ENCODE measurements at regions not wholly inside any gene's neighbourhood (a gene's known extent, or its start where the extent isn't known, plus 50 kb on each side); places are given as distances from the start of the nearest gene placed in this dataset.
"Not testable (repeated sequence)": the region's sequence is repeated elsewhere in the genome, so short reads cannot be mapped to it uniquely, and the experiment has no call there.

GRCh38 chr5:69011910-69012309, 81.9 kb upstream of the SLC30A5 start:
- H3K4me3 ChIP-seq (ENCODE audit: low read length in 3 of 3): no peak overlapping the region
- no peaks in the 10 kb centered on the region for H3K27me3 ChIP-seq (ENCODE audit: control insufficient read depth in 3 of 3, insufficient read depth in 3 of 3, low read length in 3 of 3)
- no peak overlapping the region for H3K27ac ChIP-seq (ENCODE audit: low read depth, low read length)
- H3K9me3 ChIP-seq (ENCODE audit: control insufficient read depth in 3 of 3, low read length in 3 of 3): no peaks in the 10 kb centered on the region
- no peaks in the 10 kb centered on the region for H3K36me3 ChIP-seq (ENCODE audit: control insufficient read depth in 3 of 3, insufficient read depth in 3 of 3, low read length in 3 of 3)
- no peak overlapping the region for H3K9ac ChIP-seq (ENCODE audit: low read depth in 1 of 3, low read length in 3 of 3)
- H3K4me1 ChIP-seq (ENCODE audit: control insufficient read depth in 3 of 3, insufficient read depth in 3 of 3, low read length in 3 of 3): no peaks in the 10 kb centered on the region

- no peaks in the 10 kb centered on the region for H3K9me3 ChIP-seq (ENCODE audit: control insufficient read depth in 3 of 3, low read length in 3 of 3)
- no peak overlapping the region for H3K9ac ChIP-seq (ENCODE audit: low read depth in 1 of 3, low read length in 3 of 3)
- no peaks in the 10 kb centered on the region for H3K36me3 ChIP-seq (ENCODE audit: control insufficient read depth in 3 of 3, insufficient read depth in 3 of 3, low read length in 3 of 3)
- no peaks in the 10 kb centered on the region for H3K4me1 ChIP-seq (ENCODE audit: control insufficient read depth in 3 of 3, insufficient read depth in 3 of 3, low read length in 3 of 3)
- no peaks in the 10 kb centered on the region for H3K27me3 ChIP-seq (ENCODE audit: control insufficient read depth in 3 of 3, insufficient read depth in 3 of 3, low read length in 3 of 3)
- no peak overlapping the region for H3K4me3 ChIP-seq (ENCODE audit: low read length in 3 of 3)
- H3K27ac ChIP-seq (ENCODE audit: low read depth, low read length): no peak overlapping the region
These were observed 80.3 kb upstream of the SLC30A5 start for GRCh38 chr5:69013481-69013880.

GRCh38 chr5:69014007-69014406, 79.8 kb upstream of the SLC30A5 start:
- H3K4me1 ChIP-seq (ENCODE audit: control insufficient read depth in 3 of 3, insufficient read depth in 3 of 3, low read length in 3 of 3); H3K36me3 ChIP-seq (ENCODE audit: control insufficient read depth in 3 of 3, insufficient read depth in 3 of 3, low read length in 3 of 3); H3K27ac ChIP-seq (ENCODE audit: low read depth, low read length); H3K9ac ChIP-seq (ENCODE audit: low read depth in 1 of 3, low read length in 3 of 3); H3K9me3 ChIP-seq (ENCODE audit: control insufficient read depth in 3 of 3, low read length in 3 of 3); H3K4me3 ChIP-seq (ENCODE audit: low read length in 3 of 3); H3K27me3 ChIP-seq (ENCODE audit: control insufficient read depth in 3 of 3, insufficient read depth in 3 of 3, low read length in 3 of 3): not testable (repeated sequence)

- Histone ChIP-seq H3K36me3 (ENCODE audit: control insufficient read depth in 3 of 3, insufficient read depth in 3 of 3, low read length in 3 of 3) (no peaks in the 10 kb centered on the region), H3K4me3 (ENCODE audit: low read length in 3 of 3) (no peak overlapping the region), H3K9ac (ENCODE audit: low read depth in 1 of 3, low read length in 3 of 3) (no peak overlapping the region), H3K4me1 (ENCODE audit: control insufficient read depth in 3 of 3, insufficient read depth in 3 of 3, low read length in 3 of 3) (no peaks in the 10 kb centered on the region), H3K27me3 (ENCODE audit: control insufficient read depth in 3 of 3, insufficient read depth in 3 of 3, low read length in 3 of 3) (no peaks in the 10 kb centered on the region), H3K9me3 (ENCODE audit: control insufficient read depth in 3 of 3, low read length in 3 of 3) (no peaks in the 10 kb centered on the region), H3K27ac (ENCODE audit: low read depth, low read length) (no peak overlapping the region)
These were observed 74.0 kb upstream of the SLC30A5 start for GRCh38 chr5:69019668-69020375.

GRCh38 chr5:69024241-69024651, 69.6 kb upstream of the SLC30A5 start:
- Histone ChIP-seq H3K4me3 (ENCODE audit: low read length in 3 of 3) (no peak overlapping the region), H3K36me3 (ENCODE audit: control insufficient read depth in 3 of 3, insufficient read depth in 3 of 3, low read length in 3 of 3) (no peaks in the 10 kb centered on the region), H3K9ac (ENCODE audit: low read depth in 1 of 3, low read length in 3 of 3) (no peak overlapping the region), H3K27me3 (ENCODE audit: control insufficient read depth in 3 of 3, insufficient read depth in 3 of 3, low read length in 3 of 3) (no peaks in the 10 kb centered on the region), H3K9me3 (ENCODE audit: control insufficient read depth in 3 of 3, low read length in 3 of 3) (no peaks in the 10 kb centered on the region), H3K27ac (ENCODE audit: low read depth, low read length) (no peak overlapping the region), H3K4me1 (ENCODE audit: control insufficient read depth in 3 of 3, insufficient read depth in 3 of 3, low read length in 3 of 3) (no peaks in the 10 kb centered on the region)

GRCh38 chr5:69029292-69029691, 64.5 kb upstream of the SLC30A5 start:
- no peak overlapping the region for H3K4me3 ChIP-seq (ENCODE audit: low read length in 3 of 3)
- H3K9me3 ChIP-seq (ENCODE audit: control insufficient read depth in 3 of 3, low read length in 3 of 3): no peaks in the 10 kb centered on the region
- no peaks in the 10 kb centered on the region for H3K36me3 ChIP-seq (ENCODE audit: control insufficient read depth in 3 of 3, insufficient read depth in 3 of 3, low read length in 3 of 3)
- peaks cover 0 to 2% (median 2%) of the 10 kb centered on the region in 3 donors for H3K27me3 ChIP-seq (ENCODE audit: control insufficient read depth in 3 of 3, insufficient read depth in 3 of 3, low read length in 3 of 3)
- H3K4me1 ChIP-seq (ENCODE audit: control insufficient read depth in 3 of 3, insufficient read depth in 3 of 3, low read length in 3 of 3): no peaks in the 10 kb centered on the region
- no peak overlapping the region for H3K27ac ChIP-seq (ENCODE audit: low read depth, low read length)
- H3K9ac ChIP-seq (ENCODE audit: low read depth in 1 of 3, low read length in 3 of 3): no peak overlapping the region

GRCh38 chr5:69030358-69031062, 63.3 kb upstream of the SLC30A5 start:
- H3K27ac ChIP-seq (ENCODE audit: low read depth, low read length): no peak overlapping the region
- no peaks in the 10 kb centered on the region for H3K36me3 ChIP-seq (ENCODE audit: control insufficient read depth in 3 of 3, insufficient read depth in 3 of 3, low read length in 3 of 3)
- H3K4me1 ChIP-seq (ENCODE audit: control insufficient read depth in 3 of 3, insufficient read depth in 3 of 3, low read length in 3 of 3): no peaks in the 10 kb centered on the region
- H3K9me3 ChIP-seq (ENCODE audit: control insufficient read depth in 3 of 3, low read length in 3 of 3): no peaks in the 10 kb centered on the region
- no peak overlapping the region for H3K9ac ChIP-seq (ENCODE audit: low read depth in 1 of 3, low read length in 3 of 3)
- peaks cover 0 to 2% (median 2%) of the 10 kb centered on the region in 3 donors for H3K27me3 ChIP-seq (ENCODE audit: control insufficient read depth in 3 of 3, insufficient read depth in 3 of 3, low read length in 3 of 3)
- H3K4me3 ChIP-seq (ENCODE audit: low read length in 3 of 3): no peak overlapping the region

- Histone ChIP-seq H3K9ac (ENCODE audit: low read depth in 1 of 3, low read length in 3 of 3) (no peak overlapping the region), H3K4me3 (ENCODE audit: low read length in 3 of 3) (no peak overlapping the region), H3K27me3 (ENCODE audit: control insufficient read depth in 3 of 3, insufficient read depth in 3 of 3, low read length in 3 of 3) (peaks cover 0 to 2% (median 2%) of the 10 kb centered on the region in 3 donors), H3K27ac (ENCODE audit: low read depth, low read length) (no peak overlapping the region), H3K4me1 (ENCODE audit: control insufficient read depth in 3 of 3, insufficient read depth in 3 of 3, low read length in 3 of 3) (no peaks in the 10 kb centered on the region), H3K9me3 (ENCODE audit: control insufficient read depth in 3 of 3, low read length in 3 of 3) (no peaks in the 10 kb centered on the region), H3K36me3 (ENCODE audit: control insufficient read depth in 3 of 3, insufficient read depth in 3 of 3, low read length in 3 of 3) (no peaks in the 10 kb centered on the region)
These were observed 61.8 kb upstream of the SLC30A5 start for GRCh38 chr5:69032009-69032408.

- Histone ChIP-seq H3K9me3 (ENCODE audit: control insufficient read depth in 3 of 3, low read length in 3 of 3) (no peaks in the 10 kb centered on the region), H3K4me1 (ENCODE audit: control insufficient read depth in 3 of 3, insufficient read depth in 3 of 3, low read length in 3 of 3) (no peaks in the 10 kb centered on the region), H3K9ac (ENCODE audit: low read depth in 1 of 3, low read length in 3 of 3) (no peak overlapping the region), H3K4me3 (ENCODE audit: low read length in 3 of 3) (no peak overlapping the region), H3K36me3 (ENCODE audit: control insufficient read depth in 3 of 3, insufficient read depth in 3 of 3, low read length in 3 of 3) (no peaks in the 10 kb centered on the region), H3K27me3 (ENCODE audit: control insufficient read depth in 3 of 3, insufficient read depth in 3 of 3, low read length in 3 of 3) (peaks cover 0 to 2% (median 2%) of the 10 kb centered on the region in 3 donors), H3K27ac (ENCODE audit: low read depth, low read length) (no peak overlapping the region)
These were observed 60.1 kb upstream of the SLC30A5 start for GRCh38 chr5:69033690-69034089.

GRCh38 chr5:69034898-69035297, 58.9 kb upstream of the SLC30A5 start:
- Histone ChIP-seq H3K27me3 (ENCODE audit: control insufficient read depth in 3 of 3, insufficient read depth in 3 of 3, low read length in 3 of 3) (peaks cover 0 to 2% (median 2%) of the 10 kb centered on the region in 3 donors), H3K9me3 (ENCODE audit: control insufficient read depth in 3 of 3, low read length in 3 of 3) (no peaks in the 10 kb centered on the region), H3K27ac (ENCODE audit: low read depth, low read length) (no peak overlapping the region), H3K4me1 (ENCODE audit: control insufficient read depth in 3 of 3, insufficient read depth in 3 of 3, low read length in 3 of 3) (no peaks in the 10 kb centered on the region), H3K4me3 (ENCODE audit: low read length in 3 of 3) (no peak overlapping the region), H3K9ac (ENCODE audit: low read depth in 1 of 3, low read length in 3 of 3) (no peak overlapping the region), H3K36me3 (ENCODE audit: control insufficient read depth in 3 of 3, insufficient read depth in 3 of 3, low read length in 3 of 3) (no peaks in the 10 kb centered on the region)

Data from skeletal muscle tissue (tissue), 3 donors.